WERI-Rb-1 (cell line): ENCODE measurements at regions not wholly inside any gene's neighbourhood (a gene's known extent, or its start where the extent isn't known, plus 50 kb on each side); places are given as distances from the start of the nearest gene placed in this dataset.

Experiments used
- DNase-seq: peaks from one replicate; pipeline ENCODE4 v3.0.0-alpha.2; 2020
- H3K27ac ChIP-seq: fragments of 250-450 bp; sonication (Bioruptor Pico); 2 replicates; pipeline ENCODE4 v1.5.1; 2020; ENCODE audit warnings: mild to moderate bottlenecking, moderate library complexity
- H3K27me3 ChIP-seq: fragments of 250-450 bp; sonication (Bioruptor Pico); 2 replicates; pipeline ENCODE4 v1.5.1; 2021; ENCODE audit warnings: mild to moderate bottlenecking, low read depth, moderate library complexity; ENCODE audit not compliant: insufficient read depth, severe bottlenecking
- H3K36me3 ChIP-seq: fragments of 250-450 bp; sonication (Bioruptor Pico); 2 replicates; pipeline ENCODE4 v1.5.1; 2020; ENCODE audit warnings: mild to moderate bottlenecking, moderate library complexity
- H3K4me3 ChIP-seq: 2 replicates; pipeline ENCODE4 v1.5.1; 2011; ENCODE audit warnings: low read depth, mild to moderate bottlenecking, control low read depth, low read length
- H3K9me3 ChIP-seq: fragments of 250-450 bp; sonication (Bioruptor Pico); 2 replicates; pipeline ENCODE4 v1.5.1; 2021; ENCODE audit warnings: mild to moderate bottlenecking, moderate library complexity; ENCODE audit not compliant: severe bottlenecking
- CTCF ChIP-seq: IDR thresholded peaks from 2 replicates; pipeline ENCODE4 v1.5.1; 2011; ENCODE audit warnings: low read depth, mild to moderate bottlenecking, control low read depth, inconsistent platforms, low read length

- Histone ChIP-seq H3K9me3 (no peaks in the 10 kb centered on the region), H3K36me3 (no peaks in the 10 kb centered on the region), H3K4me3 (no peak overlapping the region), H3K27me3 (no peaks in the 10 kb centered on the region), H3K27ac (no peak overlapping the region)
- no peak for DNase-seq
- no peak for TF ChIP-seq CTCF
These were observed 267.8 kb upstream of the NCKAP5 start for GRCh38 chr2:133835821-133836619.

DNA sequence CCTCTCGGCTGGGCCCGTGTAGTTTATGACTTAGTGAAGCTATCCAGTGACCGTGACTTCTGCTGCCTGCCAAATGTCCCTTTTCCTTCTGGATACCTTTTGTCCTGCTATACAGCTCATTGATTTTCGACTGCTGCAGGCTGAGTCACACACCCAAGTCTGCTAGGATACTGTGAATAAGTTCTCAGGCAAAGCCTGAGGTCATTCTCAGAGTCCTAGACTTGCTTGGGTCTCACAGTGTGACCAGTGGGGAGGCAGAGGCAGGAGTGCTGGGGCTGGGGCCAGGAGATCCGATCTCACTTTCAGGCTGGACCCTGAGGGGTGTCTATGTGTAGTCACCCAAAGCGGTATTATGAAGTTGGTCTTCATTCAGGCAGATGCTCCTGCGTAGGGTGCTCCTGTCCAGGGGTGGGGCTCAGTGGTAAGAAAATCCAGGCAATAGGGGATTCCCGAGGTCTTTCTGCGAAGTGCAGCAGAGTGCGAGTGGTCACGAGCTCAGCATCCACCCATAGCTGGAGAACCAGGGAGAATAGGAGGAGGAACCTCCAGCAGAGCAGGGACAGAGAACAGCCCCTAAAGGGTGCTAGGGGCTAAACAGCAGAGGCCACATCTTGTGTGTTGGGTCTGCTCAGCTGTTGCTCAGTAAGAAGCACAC is 268.6 kb upstream of the NCKAP5 start:
- no peak for DNase-seq
- H3K27ac ChIP-seq: no peak overlapping the region

DNA sequence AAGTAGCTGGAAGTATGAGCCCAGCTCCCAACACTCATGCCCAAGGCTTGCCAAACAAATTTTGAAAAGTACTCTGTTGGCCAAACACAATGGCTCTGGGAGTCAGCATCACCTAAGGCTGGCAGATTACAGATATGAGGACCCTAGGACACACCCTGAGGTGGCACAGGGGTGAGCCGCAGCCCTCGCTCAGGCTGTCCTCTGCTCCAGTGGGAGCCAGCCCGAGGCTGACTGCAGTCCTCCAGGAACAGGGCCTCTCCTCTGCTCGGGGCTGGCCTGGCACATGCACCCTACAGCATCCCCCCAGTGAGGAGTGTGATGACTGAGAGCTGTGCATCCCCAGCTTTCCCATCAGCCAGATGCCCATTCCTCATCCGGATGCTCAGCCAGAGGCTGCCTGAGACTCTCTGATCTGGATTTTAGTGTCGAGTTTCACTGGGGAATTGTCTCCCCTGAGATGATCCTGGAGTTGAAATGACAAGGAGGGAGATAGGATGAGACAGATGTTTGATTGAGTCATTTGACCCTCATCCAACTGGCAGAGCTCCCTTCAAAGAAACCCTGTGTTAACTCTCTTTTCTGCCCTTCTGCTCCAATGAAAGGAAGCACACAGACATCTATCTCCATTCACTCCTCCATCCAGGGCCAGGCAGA is 269.3 kb upstream of the NCKAP5 start:
- no peak for DNase-seq
- Histone ChIP-seq H3K27me3 (no peaks in the 10 kb centered on the region), H3K36me3 (no peaks in the 10 kb centered on the region), H3K9me3 (no peaks in the 10 kb centered on the region), H3K27ac (no peak overlapping the region), H3K4me3 (no peak overlapping the region)
- no peak for TF ChIP-seq CTCF

More for the DNA sequence above, 268.6 kb upstream of the NCKAP5 start:
- H3K36me3 ChIP-seq: no peaks in the 10 kb centered on the region
- no peak overlapping the region for H3K4me3 ChIP-seq
- TF ChIP-seq CTCF: no peak
- no peaks in the 10 kb centered on the region for H3K27me3 ChIP-seq
- no peaks in the 10 kb centered on the region for H3K9me3 ChIP-seq

DNA sequence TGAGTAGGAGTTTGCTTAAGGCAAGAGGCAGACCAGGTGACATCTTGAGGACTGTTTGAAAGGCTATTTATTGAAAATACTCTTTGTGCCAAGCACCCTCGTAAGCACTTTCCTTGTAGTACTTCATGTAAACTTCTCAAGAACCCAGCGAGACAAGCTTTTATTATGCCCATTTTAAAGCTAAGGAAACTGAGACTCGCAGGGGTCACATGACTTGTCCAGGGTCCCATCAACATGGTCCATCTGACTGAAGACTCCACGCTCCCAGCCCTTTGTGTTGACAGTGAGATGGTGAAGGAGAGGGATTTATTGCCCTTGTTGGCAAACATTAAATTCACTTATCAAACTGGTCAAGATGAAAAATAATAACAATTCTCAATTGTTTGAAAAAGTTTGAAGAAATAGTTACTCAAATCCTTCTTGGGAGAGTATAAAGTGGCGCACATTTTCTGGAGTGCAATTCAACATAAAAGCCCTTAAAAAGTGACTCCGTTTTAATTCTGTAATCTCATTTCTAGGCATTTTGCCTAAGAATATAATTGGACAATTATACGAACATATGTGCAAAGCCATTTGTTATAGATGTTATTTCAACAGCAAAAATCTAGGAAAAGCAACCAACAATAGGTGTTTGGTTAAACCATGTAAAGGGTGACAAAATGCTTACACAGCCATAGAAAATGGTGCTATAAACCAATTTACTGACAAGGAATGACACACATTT is 270.5 kb upstream of the NCKAP5 start:
- Histone ChIP-seq H3K27me3 (no peaks in the 10 kb centered on the region), H3K27ac (no peak overlapping the region), H3K4me3 (no peak overlapping the region), H3K9me3 (no peaks in the 10 kb centered on the region), H3K36me3 (no peaks in the 10 kb centered on the region)
- TF ChIP-seq CTCF: no peak
- no peak for DNase-seq

- DNase-seq: no peak
- TF ChIP-seq CTCF: no peak
- H3K27me3 ChIP-seq: no peaks in the 10 kb centered on the region
- H3K27ac ChIP-seq: no peak overlapping the region
- H3K9me3 ChIP-seq: no peaks in the 10 kb centered on the region
- no peaks in the 10 kb centered on the region for H3K36me3 ChIP-seq
- no peak overlapping the region for H3K4me3 ChIP-seq
These were observed 271.4 kb upstream of the NCKAP5 start for GRCh38 chr2:133839677-133840076.
